Activated CD4-positive, alpha-beta T cell treated with anti-CD3 and anti-CD28 coated beads, Interleukin-2, amount 50 U/mL, for 24 hours (primary cell): ENCODE measurements at regions not wholly inside any gene's neighbourhood (a gene's known extent, or its start where the extent isn't known, plus 50 kb on each side); places are given as distances from the start of the nearest gene placed in this dataset.

Experiments used
- DNase-seq, 2 donors: peaks; one replicate each; pipeline ENCODE4 v3.0.0-alpha.2; 2020; ENCODE audit warnings: low read depth in 1 of 2, low spot score in 1 of 2

DNA sequence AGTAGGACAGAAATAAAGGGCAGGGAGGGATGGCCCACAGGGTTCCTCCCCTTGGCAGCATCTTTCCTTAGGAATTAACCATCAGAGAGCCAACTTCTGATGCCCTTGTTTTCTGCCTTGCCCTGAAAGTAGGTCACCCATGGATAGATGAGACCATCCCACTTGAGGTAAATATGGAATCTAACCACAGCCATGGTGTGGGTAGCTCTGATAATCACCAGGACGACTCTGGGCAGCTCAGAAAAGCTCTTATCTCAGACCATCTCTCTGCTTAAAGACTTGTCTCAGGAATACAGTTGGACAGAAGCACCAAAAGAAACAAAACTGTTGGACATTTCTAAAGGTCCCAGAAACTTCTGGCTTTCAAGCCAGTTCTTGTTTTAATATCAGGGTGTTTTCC, 101.4 kb upstream of the CELF4 start:
- DNase-seq, result no peak

- no peak for DNase-seq
These were observed 100.9 kb upstream of the CELF4 start for GRCh38 chr18:37666451-37666850.

DNA sequence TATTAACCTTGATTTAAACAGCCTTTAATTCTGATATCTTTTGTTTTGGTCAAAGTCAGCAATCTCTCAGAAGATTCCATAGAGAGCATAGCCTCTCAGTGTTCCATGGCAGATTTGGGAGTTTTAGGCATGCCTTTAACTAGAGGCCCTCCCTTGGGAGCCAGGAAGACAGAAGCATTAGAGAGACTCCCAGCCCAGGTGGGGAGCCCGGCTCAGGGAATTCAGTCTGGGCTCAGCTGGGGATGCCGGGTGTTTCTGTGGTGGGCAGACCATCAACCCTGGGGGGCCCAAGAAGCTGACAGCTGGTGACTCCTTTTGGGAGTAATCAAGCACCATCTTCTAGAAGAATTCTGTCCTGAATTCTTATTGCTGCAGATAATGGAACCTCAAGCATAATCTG, 99.7 kb upstream of the CELF4 start:
- DNase-seq, result no peak

- DNase-seq, result no peak
These were observed 97.8 kb upstream of the CELF4 start for GRCh38 chr18:37663446-37663845.

- no peak for DNase-seq
These were observed 97.1 kb upstream of the CELF4 start for GRCh38 chr18:37662546-37663339.

GRCh38 chr18:37662099-37662498, 96.5 kb upstream of the CELF4 start:
- no peak for DNase-seq

DNA sequence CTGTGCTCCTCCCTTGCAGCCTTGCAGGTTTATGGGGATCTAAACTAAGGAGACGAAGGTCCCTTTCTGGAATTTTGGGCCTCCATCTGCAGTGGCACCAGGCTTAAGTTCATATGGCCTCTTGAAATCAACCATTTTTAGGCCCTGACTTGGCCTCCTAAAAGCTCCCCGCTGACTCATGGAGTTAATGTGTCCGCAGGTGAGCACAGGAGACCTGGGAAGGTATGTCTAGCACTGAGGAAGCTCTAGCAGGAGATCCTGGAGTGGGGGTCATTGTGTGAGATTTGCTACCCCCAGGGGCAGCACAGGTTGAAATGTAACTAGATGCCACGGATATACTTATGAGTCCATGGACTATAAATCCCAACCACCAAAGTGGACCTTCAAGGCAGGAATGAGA, 95.9 kb upstream of the CELF4 start:
- no peak for DNase-seq

GRCh38 chr18:37661061-37661460, 95.5 kb upstream of the CELF4 start:
- DNase-seq, result no peak

- DNase-seq, result no peak
These were observed 95.1 kb upstream of the CELF4 start for GRCh38 chr18:37660658-37661057.

DNA sequence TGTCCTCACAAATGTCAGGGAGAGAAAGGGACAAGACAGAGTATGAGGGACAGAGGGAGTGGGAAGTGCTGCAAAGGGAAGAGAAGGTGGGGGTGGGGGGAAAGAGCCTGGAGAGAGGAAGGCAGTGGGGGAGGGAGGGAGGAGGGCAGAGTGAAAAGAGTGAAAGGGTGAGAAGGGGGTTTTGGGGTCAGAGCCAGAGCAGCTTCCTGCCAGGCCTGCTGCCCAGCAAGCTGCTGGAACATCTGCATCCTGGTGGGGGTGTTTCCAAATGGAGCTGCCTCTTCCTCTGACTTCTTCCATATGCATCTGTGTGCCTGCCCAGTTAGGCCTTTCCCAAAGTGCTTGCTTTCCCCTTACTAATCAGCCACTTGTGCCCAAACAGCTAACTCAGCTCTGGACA, 94.3 kb upstream of the CELF4 start:
- DNase-seq, result no peak

- no peak for DNase-seq
These were observed 93.3 kb upstream of the CELF4 start for GRCh38 chr18:37658894-37659293.

GRCh38 chr18:37657493-37657892, 91.9 kb upstream of the CELF4 start:
- no peak for DNase-seq

GRCh38 chr18:37654731-37655369, 89.3 kb upstream of the CELF4 start:
- DNase-seq, result no peak

DNA sequence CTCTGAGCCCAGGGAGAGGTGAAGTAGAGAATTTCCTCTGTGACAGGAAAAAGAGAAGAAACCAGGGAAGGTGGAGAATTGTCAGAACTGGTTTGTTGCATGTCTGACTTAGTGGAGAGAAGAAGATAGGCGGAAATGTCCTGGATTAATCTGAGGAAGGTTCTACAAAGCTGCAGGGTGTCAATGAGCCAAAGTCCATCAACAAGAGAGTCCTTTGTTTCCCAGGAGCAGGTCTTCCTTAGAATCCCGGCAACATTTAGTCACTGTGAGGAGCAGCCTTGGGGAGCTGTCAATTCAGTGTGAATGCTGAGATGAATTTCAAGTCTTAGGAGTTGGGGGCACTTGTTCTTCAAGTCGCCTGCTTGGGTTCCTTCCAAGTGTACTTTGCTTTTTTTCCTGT, 88.4 kb upstream of the CELF4 start:
- DNase-seq, result no peak

DNA sequence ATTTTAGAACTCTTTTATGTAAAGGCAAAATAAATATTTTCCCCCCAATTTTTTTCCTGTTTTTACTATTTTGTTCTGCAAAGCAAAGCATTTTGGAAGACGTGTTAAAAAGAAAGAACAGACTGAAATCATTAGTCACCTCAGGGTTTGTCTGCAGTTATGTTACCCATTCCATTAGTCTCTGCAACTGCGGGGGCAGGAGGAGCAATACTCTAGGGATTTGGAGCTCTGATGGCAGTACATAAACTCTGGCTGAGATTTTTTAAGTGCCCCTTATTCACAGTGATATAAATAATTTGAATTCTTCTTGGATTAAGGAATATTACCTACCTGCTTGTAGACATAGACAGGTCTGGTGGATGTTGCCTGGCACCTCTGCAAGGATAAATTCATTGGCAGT, 88.0 kb upstream of the CELF4 start:
- no peak for DNase-seq

GRCh38 chr18:37649930-37650329, 84.3 kb upstream of the CELF4 start:
- no peak for DNase-seq

GRCh38 chr18:37649416-37649815, 83.8 kb upstream of the CELF4 start:
- DNase-seq, result no peak

DNA sequence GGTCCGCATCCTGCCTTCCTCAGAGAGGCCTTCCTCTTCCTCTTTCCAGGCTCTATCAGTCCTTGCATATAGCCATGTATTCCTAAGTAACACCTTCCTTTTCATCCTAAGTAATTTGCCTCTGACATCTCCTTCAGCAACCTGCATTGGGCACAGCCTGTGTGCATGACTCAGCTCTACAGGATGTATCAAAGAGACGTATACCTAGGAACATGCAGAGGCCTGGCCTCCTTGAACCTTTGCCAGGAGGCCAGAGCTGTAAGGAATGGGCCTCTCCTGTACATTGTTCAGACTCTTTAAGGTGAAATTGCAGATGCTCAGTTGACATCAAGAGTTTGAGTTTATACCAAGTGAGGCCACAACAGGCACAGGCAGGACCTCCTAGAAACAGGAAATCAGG, 76.0 kb upstream of the CELF4 start:
- no peak for DNase-seq

- DNase-seq, result no peak
These were observed 74.9 kb upstream of the CELF4 start for GRCh38 chr18:37640504-37640903.

GRCh38 chr18:37639846-37640245, 74.2 kb upstream of the CELF4 start:
- DNase-seq, result no peak

GRCh38 chr18:37637478-37637850, 71.9 kb upstream of the CELF4 start:
- DNase-seq, result no peak

DNA sequence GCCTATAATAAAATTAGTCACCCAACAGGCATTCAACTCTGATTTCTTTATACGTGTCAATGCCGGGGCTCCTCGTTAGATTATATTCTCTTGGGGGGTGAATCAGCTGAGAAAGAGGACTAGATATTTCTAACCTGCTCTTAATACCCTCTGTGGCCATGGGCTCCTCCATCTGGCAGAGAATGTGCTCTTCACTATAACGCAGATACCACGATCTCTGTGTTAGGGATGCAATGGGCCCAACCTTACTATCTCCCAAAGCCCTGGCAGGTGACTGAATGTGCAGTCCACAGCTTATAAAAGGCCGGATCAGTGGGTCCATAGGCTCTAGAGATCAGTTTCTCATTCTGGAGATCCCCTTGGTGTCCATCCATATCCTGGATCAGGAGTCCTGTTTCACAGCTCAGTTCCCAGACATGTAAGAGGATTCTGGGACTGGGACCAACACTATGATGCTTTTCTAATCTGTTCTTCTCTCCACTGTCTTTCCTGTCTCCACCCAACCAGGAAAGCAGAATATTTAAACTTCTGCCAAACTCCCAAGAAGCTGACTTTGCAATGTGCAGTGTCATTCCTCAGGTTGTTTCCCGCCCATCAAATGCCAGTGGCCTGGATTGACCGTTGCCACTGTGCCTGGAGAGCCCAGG, 71.4 kb upstream of the CELF4 start:
- no peak for DNase-seq

- no peak for DNase-seq
These were observed 68.9 kb upstream of the CELF4 start for GRCh38 chr18:37634516-37634915.
